ENCODE measurements at regions not wholly inside any gene's neighbourhood (a gene's known extent, or its start where the extent isn't known, plus 50 kb on each side); places are given as distances from the start of the nearest gene placed in this dataset.
"Not testable (repeated sequence)": the region's sequence is repeated elsewhere in the genome, so short reads cannot be mapped to it uniquely, and the experiment has no call there.

GRCh38 chr5:25415970-25416369 lies 771.2 kb upstream of the CDH10 start:
- Mint-ChIP-seq H3K27me3 (no peaks in the 10 kb centered on the region), H3K9me3 (peaks cover 0 to 17% (median 10%) of the 10 kb centered on the region in 11 donors), H3K4me3 (no peak overlapping the region), H3K4me1 (no peaks in the 10 kb centered on the region), H3K27ac (no peak overlapping the region), H3K36me3 (no peaks in the 10 kb centered on the region)
- Histone ChIP-seq H3K9me3 (ENCODE audit: control insufficient read depth in 2 of 3, low read length in 3 of 3) (peaks cover 0 to 4% (median 0%) of the 10 kb centered on the region in 3 experiments), H3K36me3 (ENCODE audit: control insufficient read depth in 2 of 3, insufficient read depth in 3 of 3, low read length in 3 of 3) (no peaks in the 10 kb centered on the region), H3K27me3 (ENCODE audit: control insufficient read depth in 2 of 2, insufficient read depth in 2 of 2, low read length in 2 of 2) (no peaks in the 10 kb centered on the region), H3K4me3 (ENCODE audit: low read length) (no peak overlapping the region), H3K4me1 (ENCODE audit: control insufficient read depth in 2 of 2, insufficient read depth in 2 of 2, low read length in 2 of 2) (no peaks in the 10 kb centered on the region), H3K27ac (ENCODE audit: low read depth, low read length) (no peak overlapping the region)
- ChIA-PET CTCF (no interaction called here), POLR2A (no interaction called here)
- DNase-seq, result no peak
- intact Hi-C loops (cut with micrococcal nuclease), result no loop called here
- ATAC-seq, result no peak

- H3K9me3 ChIP-seq (ENCODE audit: control insufficient read depth in 2 of 3, low read length in 3 of 3), result peaks cover 0 to 4% (median 0%) of the 10 kb centered on the region in 3 experiments
- ChIA-PET CTCF (no interaction called here), POLR2A (no interaction called here)
- Mint-ChIP-seq H3K27me3 (no peaks in the 10 kb centered on the region), H3K4me1 (no peaks in the 10 kb centered on the region), H3K9me3 (peaks cover 0 to 14% (median 10%) of the 10 kb centered on the region in 11 donors), H3K36me3 (no peaks in the 10 kb centered on the region), H3K27ac (no peak overlapping the region), H3K4me3 (no peak overlapping the region)
- no peak overlapping the region for H3K4me3 ChIP-seq (ENCODE audit: low read length)
- no peaks in the 10 kb centered on the region for H3K4me1 ChIP-seq (ENCODE audit: control insufficient read depth in 2 of 2, insufficient read depth in 2 of 2, low read length in 2 of 2)
- H3K27me3 ChIP-seq (ENCODE audit: control insufficient read depth in 2 of 2, insufficient read depth in 2 of 2, low read length in 2 of 2), result no peaks in the 10 kb centered on the region
- no peak for ATAC-seq
- DNase-seq, result no peak
- no peak overlapping the region for H3K27ac ChIP-seq (ENCODE audit: low read depth, low read length)
- H3K36me3 ChIP-seq (ENCODE audit: control insufficient read depth in 2 of 3, insufficient read depth in 3 of 3, low read length in 3 of 3), result no peaks in the 10 kb centered on the region
- intact Hi-C loops (cut with micrococcal nuclease), result no loop called here
Measured at GRCh38 chr5:25414742-25415141, 770.0 kb upstream of the CDH10 start.

- no peak overlapping the region for H3K27ac ChIP-seq (ENCODE audit: low read depth, low read length)
- H3K4me3 ChIP-seq (ENCODE audit: low read length), result no peak overlapping the region
- H3K36me3 ChIP-seq (ENCODE audit: control insufficient read depth in 2 of 3, insufficient read depth in 3 of 3, low read length in 3 of 3), result no peaks in the 10 kb centered on the region
- CTCF ChIA-PET, result no interaction called here
- no peaks in the 10 kb centered on the region for H3K4me1 ChIP-seq (ENCODE audit: control insufficient read depth in 2 of 2, insufficient read depth in 2 of 2, low read length in 2 of 2)
- Mint-ChIP-seq H3K36me3 (no peaks in the 10 kb centered on the region), H3K27ac (no peak overlapping the region), H3K27me3 (no peaks in the 10 kb centered on the region), H3K9me3 (peaks cover 0 to 27% (median 17%) of the 10 kb centered on the region in 11 donors), H3K4me3 (no peak overlapping the region), H3K4me1 (no peaks in the 10 kb centered on the region)
- no peak for DNase-seq
- H3K9me3 ChIP-seq (ENCODE audit: control insufficient read depth in 2 of 3, low read length in 3 of 3), result peaks cover 0 to 4% (median 0%) of the 10 kb centered on the region in 3 experiments
- ATAC-seq, result no peak
- POLR2A ChIA-PET, result no interaction called here
- intact Hi-C loops (cut with micrococcal nuclease), result no loop called here
- H3K27me3 ChIP-seq (ENCODE audit: control insufficient read depth in 2 of 2, insufficient read depth in 2 of 2, low read length in 2 of 2), result no peaks in the 10 kb centered on the region
Measured at GRCh38 chr5:25412116-25412661, 767.4 kb upstream of the CDH10 start.

- H3K9me3 ChIP-seq (ENCODE audit: control insufficient read depth in 2 of 3, low read length in 3 of 3); H3K27me3 ChIP-seq (ENCODE audit: control insufficient read depth in 2 of 2, insufficient read depth in 2 of 2, low read length in 2 of 2); H3K4me3 ChIP-seq (ENCODE audit: low read length); H3K4me3 Mint-ChIP-seq; H3K4me1 ChIP-seq (ENCODE audit: control insufficient read depth in 2 of 2, insufficient read depth in 2 of 2, low read length in 2 of 2); H3K36me3 Mint-ChIP-seq; H3K36me3 ChIP-seq (ENCODE audit: control insufficient read depth in 2 of 3, insufficient read depth in 3 of 3, low read length in 3 of 3); intact Hi-C loops (cut with micrococcal nuclease); H3K4me1 Mint-ChIP-seq; H3K27me3 Mint-ChIP-seq; ATAC-seq; H3K27ac Mint-ChIP-seq; DNase-seq; POLR2A ChIA-PET; H3K27ac ChIP-seq (ENCODE audit: low read depth, low read length): not testable (repeated sequence)
- CTCF ChIA-PET, result interaction anchor here (0.6 kb wide), 1 partner anchor 35 kb away, joined by 3 read pairs; no protein-coding TSS in a partner anchor
- peaks cover 0 to 45% (median 18%) of the 10 kb centered on the region in 11 donors for H3K9me3 Mint-ChIP-seq
Measured at GRCh38 chr5:25407365-25407764, 762.6 kb upstream of the CDH10 start.

GRCh38 chr5:25405850-25406249 lies 761.1 kb upstream of the CDH10 start:
- H3K36me3 Mint-ChIP-seq, result no peaks in the 10 kb centered on the region
- Histone ChIP-seq H3K9me3 (ENCODE audit: control insufficient read depth in 2 of 3, low read length in 3 of 3) (no peaks in the 10 kb centered on the region), H3K4me1 (ENCODE audit: control insufficient read depth in 2 of 2, insufficient read depth in 2 of 2, low read length in 2 of 2) (no peaks in the 10 kb centered on the region), H3K4me3 (ENCODE audit: low read length) (no peak overlapping the region), H3K36me3 (ENCODE audit: control insufficient read depth in 2 of 3, insufficient read depth in 3 of 3, low read length in 3 of 3) (no peaks in the 10 kb centered on the region), H3K27ac (ENCODE audit: low read depth, low read length) (no peak overlapping the region), H3K27me3 (ENCODE audit: control insufficient read depth in 2 of 2, insufficient read depth in 2 of 2, low read length in 2 of 2) (no peaks in the 10 kb centered on the region)
- no peaks in the 10 kb centered on the region for H3K4me1 Mint-ChIP-seq
- no peaks in the 10 kb centered on the region for H3K27me3 Mint-ChIP-seq
- no peak overlapping the region for H3K27ac Mint-ChIP-seq
- no peak overlapping the region for H3K4me3 Mint-ChIP-seq
- ATAC-seq (no peak), DNase-seq (no peak)
- CTCF ChIA-PET, result no interaction called here
- intact Hi-C loops (cut with micrococcal nuclease), result no loop called here
- POLR2A ChIA-PET, result no interaction called here
- peaks cover 0 to 49% (median 15%) of the 10 kb centered on the region in 11 donors for H3K9me3 Mint-ChIP-seq

- H3K4me1 ChIP-seq (ENCODE audit: control insufficient read depth in 2 of 2, insufficient read depth in 2 of 2, low read length in 2 of 2), result no peaks in the 10 kb centered on the region
- Mint-ChIP-seq H3K36me3 (no peaks in the 10 kb centered on the region), H3K4me3 (no peak overlapping the region), H3K9me3 (peaks cover 0 to 42% (median 9%) of the 10 kb centered on the region in 11 donors), H3K27ac (no peak overlapping the region), H3K4me1 (no peaks in the 10 kb centered on the region), H3K27me3 (no peaks in the 10 kb centered on the region)
- H3K27ac ChIP-seq (ENCODE audit: low read depth, low read length), result no peak overlapping the region
- ATAC-seq (no peak), DNase-seq (no peak)
- no peak overlapping the region for H3K4me3 ChIP-seq (ENCODE audit: low read length)
- ChIA-PET POLR2A (no interaction called here), CTCF (no interaction called here)
- no peaks in the 10 kb centered on the region for H3K27me3 ChIP-seq (ENCODE audit: control insufficient read depth in 2 of 2, insufficient read depth in 2 of 2, low read length in 2 of 2)
- H3K36me3 ChIP-seq (ENCODE audit: control insufficient read depth in 2 of 3, insufficient read depth in 3 of 3, low read length in 3 of 3), result no peaks in the 10 kb centered on the region
- H3K9me3 ChIP-seq (ENCODE audit: control insufficient read depth in 2 of 3, low read length in 3 of 3), result no peaks in the 10 kb centered on the region
- intact Hi-C loops (cut with micrococcal nuclease), result no loop called here
Measured at GRCh38 chr5:25399878-25400480, 755.2 kb upstream of the CDH10 start.

- Histone ChIP-seq H3K27ac (ENCODE audit: low read depth, low read length) (no peak overlapping the region), H3K4me3 (ENCODE audit: low read length) (no peak overlapping the region), H3K27me3 (ENCODE audit: control insufficient read depth in 2 of 2, insufficient read depth in 2 of 2, low read length in 2 of 2) (no peaks in the 10 kb centered on the region), H3K36me3 (ENCODE audit: control insufficient read depth in 2 of 3, insufficient read depth in 3 of 3, low read length in 3 of 3) (no peaks in the 10 kb centered on the region), H3K9me3 (ENCODE audit: control insufficient read depth in 2 of 3, low read length in 3 of 3) (no peaks in the 10 kb centered on the region), H3K4me1 (ENCODE audit: control insufficient read depth in 2 of 2, insufficient read depth in 2 of 2, low read length in 2 of 2) (no peaks in the 10 kb centered on the region)
- H3K27me3 Mint-ChIP-seq, result no peaks in the 10 kb centered on the region
- no peak for DNase-seq
- no peak overlapping the region for H3K27ac Mint-ChIP-seq
- H3K4me3 Mint-ChIP-seq, result no peak overlapping the region
- peaks cover 0 to 51% (median 9%) of the 10 kb centered on the region in 11 donors for H3K9me3 Mint-ChIP-seq
- POLR2A ChIA-PET, result no interaction called here
- ATAC-seq, result no peak
- no peaks in the 10 kb centered on the region for H3K36me3 Mint-ChIP-seq
- CTCF ChIA-PET, result no interaction called here
- intact Hi-C loops (cut with micrococcal nuclease), result no loop called here
- H3K4me1 Mint-ChIP-seq, result no peaks in the 10 kb centered on the region
Measured at GRCh38 chr5:25393957-25394356, 749.2 kb upstream of the CDH10 start.

Measured in naive thymus-derived CD4-positive, alpha-beta T cell (primary cell).